ENCODE measurements at regions not wholly inside any gene's neighbourhood (a gene's known extent, or its start where the extent isn't known, plus 50 kb on each side); places are given as distances from the start of the nearest gene placed in this dataset.
"Not testable (repeated sequence)": the region's sequence is repeated elsewhere in the genome, so short reads cannot be mapped to it uniquely, and the experiment has no call there.

- not testable (repeated sequence) for H2AK5ac ChIP-seq (ENCODE audit: insufficient read length, low read length); H3K4me3 Mint-ChIP-seq; H3K56ac ChIP-seq (ENCODE audit: insufficient read length, low read depth, low read length); H3K27me3 Mint-ChIP-seq (ENCODE audit: low read depth); H2BK15ac ChIP-seq (ENCODE audit: low read depth, low read length); H2BK5ac ChIP-seq (ENCODE audit: insufficient read length, low read length); H3K18ac ChIP-seq (ENCODE audit: insufficient read length, low read depth, low read length); H3K27ac ChIP-seq (ENCODE audit: insufficient read length, low read depth, low read length); H3K14ac ChIP-seq (ENCODE audit: insufficient read depth, low read length); H2AFZ ChIP-seq (ENCODE audit: low read length); H3K79me1 ChIP-seq (ENCODE audit: insufficient read depth, low read depth, low read length, poor library complexity, severe bottlenecking); H3K27me3 ChIP-seq (ENCODE audit: insufficient read depth, low read length); H3K9me3 Mint-ChIP-seq; H4K8ac ChIP-seq (replicated peaks; ENCODE audit: insufficient read length, low read depth, low read length); H3T11ph ChIP-seq (ENCODE audit: low read length); H2BK12ac ChIP-seq (ENCODE audit: insufficient read length, low read depth, low read length); H3K4me2 ChIP-seq (ENCODE audit: insufficient read depth, insufficient read length, low read length); H3K4ac ChIP-seq (ENCODE audit: low read depth, low read length); H2BK120ac ChIP-seq (ENCODE audit: low read depth, low read length, poor library complexity, severe bottlenecking); H4K5ac ChIP-seq (ENCODE audit: insufficient read length, low read depth, low read length); H3K9me3 ChIP-seq (ENCODE audit: control insufficient read depth, low read depth, low read length); H4K91ac ChIP-seq (ENCODE audit: insufficient read length, low read depth, low read length); H3K23me2 ChIP-seq (ENCODE audit: insufficient read length, low read depth, low read length, poor library complexity, severe bottlenecking); H3K4me1 Mint-ChIP-seq; H3K23ac ChIP-seq (ENCODE audit: insufficient read length, low read depth, low read length); H3K27ac Mint-ChIP-seq; H4K20me1 ChIP-seq (ENCODE audit: control insufficient read depth, insufficient read depth, insufficient read length); H3K9ac ChIP-seq (ENCODE audit: extremely low read depth, insufficient read length, low read length); H2BK20ac ChIP-seq (ENCODE audit: low read depth, low read length, poor library complexity, severe bottlenecking); H3K79me2 ChIP-seq (ENCODE audit: insufficient read depth, low read length); H3K4me1 ChIP-seq (ENCODE audit: insufficient read depth, low read length); H3K36me3 Mint-ChIP-seq (ENCODE audit: insufficient read depth in 1 of 3, low read depth in 3 of 3)
- WGBS (ENCODE audit: extremely low coverage, insufficient read length, low lambda C conversion rate), result no CpG with 5 or more reads among the region's 9 CpGs
- DNase-seq, result peak; percentile 38
- TF ChIP-seq CTCF (conservative IDR thresholded peaks at IDR 0.05), result peak; percentile 37; the same call in 2 of the 3 replicates
These were observed 882.4 kb downstream of the DIPK2A start for GRCh38 chr3:144854020-144854419.

All from H9 (cell line).